Ureter (tissue), 1 donor: ENCODE measurements at regions not wholly inside any gene's neighbourhood (a gene's known extent, or its start where the extent isn't known, plus 50 kb on each side); places are given as distances from the start of the nearest gene placed in this dataset.

Source experiments
- DNase-seq: peaks from one replicate; pipeline ENCODE4 v3.0.0-alpha.2; 2020; ENCODE audit warnings: low spot score
- donor health status: DM: yes; HTN: yes; CAD: no.

- DNase-seq = no peak
Observed at GRCh38 chr6:65876668-65877067, 169.6 kb upstream of the EYS start.

- no peak for DNase-seq
Observed at GRCh38 chr6:65852369-65852852, 145.4 kb upstream of the EYS start.

- DNase-seq = no peak
Observed at GRCh38 chr6:65830151-65830550, 123.1 kb upstream of the EYS start.

- no peak for DNase-seq
Observed at GRCh38 chr6:65819152-65819551, 112.1 kb upstream of the EYS start.

GRCh38 chr6:65818576-65818975, 111.5 kb upstream of the EYS start:
- DNase-seq = no peak

- no peak for DNase-seq
Observed at GRCh38 chr6:65816991-65817390, 110.0 kb upstream of the EYS start.

GRCh38 chr6:65814071-65814470, 107.0 kb upstream of the EYS start:
- DNase-seq = no peak

- DNase-seq = no peak
Observed at GRCh38 chr6:65803186-65803585, 96.2 kb upstream of the EYS start.

- DNase-seq = no peak
Observed at GRCh38 chr6:65799389-65799788, 92.4 kb upstream of the EYS start.

- DNase-seq = no peak
Observed at GRCh38 chr6:65798280-65799014, 91.4 kb upstream of the EYS start.

GRCh38 chr6:65790666-65791065, 83.6 kb upstream of the EYS start:
- DNase-seq = no peak

GRCh38 chr6:65787787-65788186, 80.8 kb upstream of the EYS start:
- DNase-seq = no peak

GRCh38 chr6:65786815-65787214, 79.8 kb upstream of the EYS start:
- no peak for DNase-seq

GRCh38 chr6:65780691-65781090, 73.7 kb upstream of the EYS start:
- no peak for DNase-seq

GRCh38 chr6:65776332-65776731, 69.3 kb upstream of the EYS start:
- DNase-seq = no peak

GRCh38 chr6:65771946-65772345, 64.9 kb upstream of the EYS start:
- no peak for DNase-seq

- no peak for DNase-seq
Observed at GRCh38 chr6:65761890-65762289, 54.9 kb upstream of the EYS start.

GRCh38 chr6:65760285-65760684, 53.3 kb upstream of the EYS start:
- DNase-seq = no peak
